BJ (cell line): ENCODE measurements at regions not wholly inside any gene's neighbourhood (a gene's known extent, or its start where the extent isn't known, plus 50 kb on each side); places are given as distances from the start of the nearest gene placed in this dataset.

Experiments used
- CTCF ChIA-PET: fragments of 350-600 bp; formaldehyde crosslinking; extraction: SDS; loops from one replicate; lab custom pipeline; 2021; ENCODE audit warnings: antibody characterized with exemption, inconsistent platforms; lab: Yijun Ruan, JAX
- POLR2A ChIA-PET: fragments of 300-600 bp; sonication (Branson Sonifier 250); formaldehyde crosslinking; extraction: SDS; loops from one replicate; lab custom pipeline; 2021; ENCODE audit warnings: antibody characterized with exemption; lab: Charles Lee
- DNase-seq: peaks from one replicate; pipeline ENCODE4 v3.0.0-alpha.2; 2011; ENCODE audit warnings: low read depth
- H3K27me3 ChIP-seq: 2 replicates; pipeline ENCODE4 v1.6.0; 2011; ENCODE audit warnings: low read length; ENCODE audit not compliant: control insufficient read depth, insufficient read depth
- H3K36me3 ChIP-seq: 2 replicates; pipeline ENCODE4 v1.5.1; 2011; ENCODE audit warnings: low read length; ENCODE audit not compliant: control insufficient read depth, insufficient read depth
- H3K4me3 ChIP-seq: 2 replicates; pipeline ENCODE4 v1.5.1; 2011; ENCODE audit warnings: low read depth, mild to moderate bottlenecking, control low read depth, low read length
- TF ChIP-seq, protein P1 (sequence below): IDR thresholded peaks from 2 replicates; pipeline ENCODE4 v1.5.1; 2011; ENCODE audit warnings: low read depth, mild to moderate bottlenecking, control low read depth, inconsistent platforms, low read length, moderate library complexity; ENCODE audit not compliant: insufficient read depth

- ChIA-PET CTCF (interaction anchor here (0.8 to 2.3 kb wide), 2 partner anchors 14 to 82 kb away, joined by 6 to 13 read pairs; no protein-coding TSS in a partner anchor), POLR2A (no interaction called here)
- no peak overlapping the region for H3K4me3 ChIP-seq
- H3K36me3 ChIP-seq = no peaks in the 10 kb centered on the region
- H3K27me3 ChIP-seq = peaks cover 21% of the 10 kb centered on the region
- no peak for DNase-seq
- TF ChIP-seq, protein P1, sequence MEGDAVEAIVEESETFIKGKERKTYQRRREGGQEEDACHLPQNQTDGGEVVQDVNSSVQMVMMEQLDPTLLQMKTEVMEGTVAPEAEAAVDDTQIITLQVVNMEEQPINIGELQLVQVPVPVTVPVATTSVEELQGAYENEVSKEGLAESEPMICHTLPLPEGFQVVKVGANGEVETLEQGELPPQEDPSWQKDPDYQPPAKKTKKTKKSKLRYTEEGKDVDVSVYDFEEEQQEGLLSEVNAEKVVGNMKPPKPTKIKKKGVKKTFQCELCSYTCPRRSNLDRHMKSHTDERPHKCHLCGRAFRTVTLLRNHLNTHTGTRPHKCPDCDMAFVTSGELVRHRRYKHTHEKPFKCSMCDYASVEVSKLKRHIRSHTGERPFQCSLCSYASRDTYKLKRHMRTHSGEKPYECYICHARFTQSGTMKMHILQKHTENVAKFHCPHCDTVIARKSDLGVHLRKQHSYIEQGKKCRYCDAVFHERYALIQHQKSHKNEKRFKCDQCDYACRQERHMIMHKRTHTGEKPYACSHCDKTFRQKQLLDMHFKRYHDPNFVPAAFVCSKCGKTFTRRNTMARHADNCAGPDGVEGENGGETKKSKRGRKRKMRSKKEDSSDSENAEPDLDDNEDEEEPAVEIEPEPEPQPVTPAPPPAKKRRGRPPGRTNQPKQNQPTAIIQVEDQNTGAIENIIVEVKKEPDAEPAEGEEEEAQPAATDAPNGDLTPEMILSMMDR = no peak
These were observed 114.4 kb downstream of the ANKRD18B start for GRCh38 chr9:33638391-33638915.

DNA sequence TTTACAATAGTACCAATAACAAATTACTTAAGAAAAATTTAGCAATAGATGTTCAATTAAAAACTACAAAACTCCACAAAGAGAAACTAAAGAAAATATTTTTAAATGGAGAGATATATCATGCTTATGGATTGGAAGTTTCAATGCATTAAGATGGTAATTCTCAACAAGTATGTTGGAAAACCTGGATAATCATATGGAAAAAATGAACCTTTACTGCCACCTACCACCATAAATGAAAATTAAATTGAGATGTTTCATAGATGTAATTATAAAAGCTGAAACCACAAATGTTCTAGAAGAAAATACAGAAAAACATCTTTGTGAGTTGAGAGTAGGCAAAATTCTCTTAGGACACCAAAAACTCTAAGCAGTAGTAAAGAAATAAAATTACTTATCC, 121.7 kb downstream of the ANKRD18B start:
- H3K4me3 ChIP-seq = no peak overlapping the region
- TF ChIP-seq, protein P1 = no peak
- peaks cover 10% of the 10 kb centered on the region for H3K27me3 ChIP-seq
- H3K36me3 ChIP-seq = no peaks in the 10 kb centered on the region
- DNase-seq = no peak
- ChIA-PET POLR2A (no interaction called here), CTCF (no interaction called here)

GRCh38 chr9:33649463-33649862, 125.4 kb downstream of the ANKRD18B start:
- Histone ChIP-seq H3K27me3 (peaks cover 8% of the 10 kb centered on the region), H3K4me3 (no peak overlapping the region), H3K36me3 (no peaks in the 10 kb centered on the region)
- POLR2A ChIA-PET = no interaction called here
- DNase-seq = no peak
- CTCF ChIA-PET = interaction anchor here (1.4 kb wide), 1 partner anchor 25 kb away, joined by 3 read pairs; no protein-coding TSS in a partner anchor
- TF ChIP-seq, protein P1 = no peak

DNA sequence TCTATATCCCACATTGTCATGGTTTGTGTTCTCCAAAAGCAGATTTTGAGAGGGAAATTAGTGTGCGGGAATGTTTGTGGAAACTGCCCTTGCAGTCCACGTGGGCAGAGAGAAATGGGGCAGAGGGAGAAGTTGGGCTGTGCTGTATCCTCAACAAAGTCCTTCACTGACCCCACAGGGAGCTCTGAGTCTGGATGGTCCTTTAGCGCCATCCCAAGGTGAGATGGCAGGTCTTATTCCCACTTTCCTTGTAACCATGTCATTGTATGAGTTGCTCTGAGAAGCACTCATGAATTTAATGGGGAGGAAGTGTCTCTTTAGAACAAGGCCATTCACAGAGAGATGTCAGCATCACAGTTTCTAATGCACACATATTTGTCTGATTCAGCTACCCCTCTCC, 127.1 kb downstream of the ANKRD18B start:
- DNase-seq = no peak
- TF ChIP-seq, protein P1 = no peak
- ChIA-PET CTCF (no interaction called here), POLR2A (no interaction called here)
- H3K27me3 ChIP-seq = peaks cover 8% of the 10 kb centered on the region
- no peaks in the 10 kb centered on the region for H3K36me3 ChIP-seq
- no peak overlapping the region for H3K4me3 ChIP-seq

DNA sequence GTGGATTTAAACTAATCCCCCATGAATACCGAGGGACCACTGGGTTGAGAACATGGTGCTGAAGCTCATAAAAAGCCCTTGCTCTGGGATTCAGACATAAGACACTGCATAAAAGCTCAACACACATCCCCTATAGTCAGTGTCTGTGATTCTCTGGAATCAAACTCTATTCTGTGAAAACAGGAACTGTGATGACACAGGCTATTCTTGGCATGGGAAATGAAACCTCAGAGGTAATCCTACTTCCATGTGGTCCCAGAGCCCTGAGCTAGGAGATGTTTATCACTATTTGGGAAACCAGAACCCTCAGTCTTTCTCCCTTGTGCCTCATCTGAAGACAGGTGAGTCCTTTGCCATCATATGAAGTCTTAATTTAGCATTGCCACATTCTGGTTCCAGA, 135.4 kb upstream of the PRSS3 start:
- POLR2A ChIA-PET = no interaction called here
- H3K4me3 ChIP-seq = no peak overlapping the region
- TF ChIP-seq, protein P1 = no peak
- no peak for DNase-seq
- H3K36me3 ChIP-seq = no peaks in the 10 kb centered on the region
- H3K27me3 ChIP-seq = peaks cover 9% of the 10 kb centered on the region
- CTCF ChIA-PET = no interaction called here
